ENCODE measurements at regions not wholly inside any gene's neighbourhood (a gene's known extent, or its start where the extent isn't known, plus 50 kb on each side); places are given as distances from the start of the nearest gene placed in this dataset.

DNA sequence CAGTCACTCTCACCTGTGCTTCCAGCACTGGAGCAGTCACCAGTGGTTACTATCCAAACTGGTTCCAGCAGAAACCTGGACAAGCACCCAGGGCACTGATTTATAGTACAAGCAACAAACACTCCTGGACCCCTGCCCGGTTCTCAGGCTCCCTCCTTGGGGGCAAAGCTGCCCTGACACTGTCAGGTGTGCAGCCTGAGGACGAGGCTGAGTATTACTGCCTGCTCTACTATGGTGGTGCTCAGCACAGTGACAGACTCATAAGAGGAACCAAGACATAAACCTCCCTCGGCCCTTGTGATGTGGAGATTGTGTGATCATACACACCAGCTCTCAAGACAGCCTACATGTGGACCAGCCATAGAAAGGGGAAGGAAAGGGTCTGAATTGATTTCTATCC is 113.3 kb downstream of the ZNF280B start:
- DNase-seq (ENCODE audit: low spot score), result no peak

- no peak for DNase-seq (ENCODE audit: low spot score)
Observed at GRCh38 chr22:22396741-22397291, 111.7 kb downstream of the ZNF280B start.

DNA sequence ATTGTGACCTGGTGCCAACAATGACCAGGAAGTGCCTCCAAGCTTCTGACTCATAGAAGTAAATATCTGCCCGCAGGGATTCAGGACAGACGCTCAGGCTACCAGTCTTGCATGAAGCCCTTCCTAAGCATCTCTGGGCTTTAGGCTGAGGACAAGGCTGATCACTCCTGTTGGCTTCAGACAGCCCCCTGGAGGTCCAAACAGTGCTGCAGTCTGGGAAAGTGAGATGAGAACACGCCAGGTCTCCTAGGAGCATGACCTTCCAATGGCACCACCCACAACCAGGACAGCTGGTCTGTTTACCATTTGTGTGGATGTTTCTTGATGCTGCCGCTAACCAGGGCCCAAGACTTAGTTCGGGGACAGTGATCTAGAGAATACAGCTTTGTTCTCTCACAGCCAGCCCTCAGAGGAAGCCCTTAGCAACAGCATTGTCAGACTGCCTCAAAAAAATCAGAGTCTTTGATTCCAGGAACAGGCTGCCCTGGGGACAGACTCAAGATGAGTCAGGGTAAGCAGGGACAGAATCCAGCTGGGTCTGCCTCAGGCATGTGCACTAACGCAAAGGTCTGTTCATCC is 111.2 kb downstream of the ZNF280B start:
- no peak for DNase-seq (ENCODE audit: low spot score)

- DNase-seq (ENCODE audit: low spot score), result no peak
Observed at GRCh38 chr22:22397875-22398524, 110.5 kb downstream of the ZNF280B start.

DNA sequence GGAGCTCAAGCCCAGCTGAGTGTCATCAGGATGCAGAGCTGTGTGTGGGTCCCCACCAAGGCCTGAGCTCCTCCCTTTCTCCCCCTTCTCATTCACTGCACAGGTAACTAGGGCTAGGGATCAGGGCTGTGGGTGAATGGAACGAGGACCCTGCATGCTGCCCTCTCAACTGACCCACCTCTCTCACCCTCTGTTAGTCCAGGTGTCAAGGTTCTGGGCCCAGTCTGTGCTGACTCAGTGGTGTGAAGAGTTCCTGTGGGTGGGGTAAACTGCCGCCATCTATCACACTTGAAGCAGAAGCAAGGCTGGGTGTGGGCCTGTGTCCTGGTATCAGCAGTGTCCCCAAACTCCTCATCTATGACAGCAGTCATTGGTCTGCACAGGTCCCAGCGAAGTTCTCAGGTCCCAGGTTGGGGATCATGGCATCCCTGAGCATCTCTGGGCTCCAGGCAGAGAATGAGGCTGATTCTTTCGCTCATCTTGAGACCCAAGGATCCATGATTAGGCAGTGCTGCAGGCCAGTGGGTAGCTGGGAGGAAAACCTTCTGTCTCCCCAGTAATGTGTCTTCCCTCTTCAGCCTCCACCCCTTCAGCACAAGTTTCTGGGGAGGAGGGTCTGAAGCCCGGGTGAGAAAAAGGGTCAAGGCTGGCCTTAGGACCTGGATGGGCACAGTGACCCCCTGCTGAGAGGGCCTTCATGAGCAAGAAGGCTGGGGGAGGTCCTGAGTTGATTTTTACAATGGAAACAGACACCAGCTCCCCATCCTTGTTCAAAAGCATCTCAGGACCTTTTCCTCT is 109.8 kb downstream of the ZNF280B start:
- no peak for DNase-seq (ENCODE audit: low spot score)

GRCh38 chr22:22400099-22400498 is 108.4 kb downstream of the ZNF280B start:
- no peak for DNase-seq (ENCODE audit: low spot score)

DNA sequence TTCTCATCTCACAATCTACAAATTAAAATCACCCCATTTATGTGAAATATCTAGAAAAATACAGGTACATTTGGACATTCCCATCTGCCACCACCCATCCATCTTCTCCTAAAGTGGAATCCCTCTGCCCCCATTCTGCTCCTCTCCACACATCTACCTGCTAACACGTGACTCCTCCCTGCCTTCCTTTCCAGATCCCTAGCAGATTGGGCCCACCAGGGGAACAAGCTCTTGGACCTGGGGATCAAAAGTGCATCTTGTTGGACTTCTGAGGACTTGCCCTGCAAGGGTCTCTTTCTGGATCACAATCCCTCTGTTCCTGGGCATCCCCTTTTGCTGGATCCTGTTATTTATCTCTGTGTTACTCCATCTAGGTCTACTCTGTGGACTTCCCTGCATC is 107.6 kb downstream of the ZNF280B start:
- DNase-seq (ENCODE audit: low spot score), result no peak

GRCh38 chr22:22401381-22401780 is 107.2 kb downstream of the ZNF280B start:
- DNase-seq (ENCODE audit: low spot score), result no peak

DNA sequence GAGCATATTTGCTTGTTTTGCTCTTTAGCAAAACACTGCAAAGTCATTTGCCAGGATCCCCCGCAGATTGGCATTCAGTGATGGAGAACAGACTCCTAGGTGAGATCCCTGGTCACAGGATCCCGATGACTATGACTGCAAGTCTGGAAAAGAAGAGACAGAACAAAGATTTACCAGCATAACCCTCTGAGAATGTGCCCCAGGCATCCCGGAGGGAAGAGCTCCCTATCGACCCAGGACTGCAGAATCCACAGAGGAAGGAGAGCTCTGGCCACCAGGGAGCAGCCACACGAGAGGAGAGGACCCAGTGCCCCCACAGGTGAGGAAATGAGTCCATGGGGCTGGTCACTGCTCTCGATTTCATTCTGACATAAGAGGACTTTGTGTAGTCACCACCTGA is 105.2 kb downstream of the ZNF280B start:
- DNase-seq (ENCODE audit: low spot score), result no peak

- no peak for DNase-seq (ENCODE audit: low spot score)
Observed at GRCh38 chr22:22403771-22404170, 104.8 kb downstream of the ZNF280B start.

- no peak for DNase-seq (ENCODE audit: low spot score)
Observed at GRCh38 chr22:22404598-22405284, 103.8 kb downstream of the ZNF280B start.

DNA sequence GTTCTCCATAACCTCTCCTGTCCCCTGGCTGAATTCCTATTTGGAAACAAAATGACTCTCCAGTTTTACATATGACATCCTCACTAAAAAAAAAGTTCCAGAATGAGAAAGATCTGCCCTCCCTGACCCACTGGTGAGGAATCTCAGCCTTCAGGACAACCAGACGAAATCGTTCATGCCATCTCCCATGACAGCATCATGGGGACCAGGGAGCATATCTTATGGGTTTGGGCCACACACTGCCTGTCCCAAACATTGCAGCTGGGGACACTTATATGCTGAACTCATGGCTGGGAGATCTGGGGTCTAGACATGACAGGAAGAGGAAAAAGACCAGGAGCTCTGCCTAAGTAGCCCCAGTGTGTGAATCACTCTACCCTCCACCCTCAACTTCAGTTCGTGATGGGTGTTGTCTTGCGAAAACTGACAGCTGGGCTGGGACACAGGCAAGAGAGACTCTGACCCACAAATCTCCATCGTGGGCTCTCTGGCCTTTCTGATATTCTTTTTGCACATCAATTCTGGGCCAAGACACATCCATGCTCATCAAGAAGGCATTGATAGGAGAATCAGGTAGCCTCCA is 102.0 kb downstream of the ZNF280B start:
- no peak for DNase-seq (ENCODE audit: low spot score)

DNA sequence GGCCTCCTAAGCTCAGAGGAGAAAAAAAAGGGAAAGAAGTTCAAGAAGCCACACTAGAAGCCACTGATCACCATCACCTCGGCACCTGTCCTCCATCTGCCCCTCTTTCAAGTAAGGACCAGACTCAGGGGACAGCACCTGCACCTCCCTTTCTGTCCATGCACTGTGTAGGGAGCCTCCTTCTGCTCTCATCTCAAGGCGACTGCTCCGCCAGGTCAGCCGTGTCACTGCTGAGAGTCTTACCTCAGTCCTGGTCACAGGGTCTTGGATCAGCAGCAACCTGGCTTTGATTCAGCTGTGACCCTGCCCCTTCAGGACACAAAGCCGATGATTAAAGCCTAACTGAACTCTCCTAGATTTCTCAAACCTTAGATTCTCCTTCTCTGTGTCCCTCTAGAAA is 101.5 kb downstream of the ZNF280B start:
- DNase-seq (ENCODE audit: low spot score), result no peak

- DNase-seq (ENCODE audit: low spot score), result no peak
Observed at GRCh38 chr22:22408269-22408668, 100.3 kb downstream of the ZNF280B start.

DNA sequence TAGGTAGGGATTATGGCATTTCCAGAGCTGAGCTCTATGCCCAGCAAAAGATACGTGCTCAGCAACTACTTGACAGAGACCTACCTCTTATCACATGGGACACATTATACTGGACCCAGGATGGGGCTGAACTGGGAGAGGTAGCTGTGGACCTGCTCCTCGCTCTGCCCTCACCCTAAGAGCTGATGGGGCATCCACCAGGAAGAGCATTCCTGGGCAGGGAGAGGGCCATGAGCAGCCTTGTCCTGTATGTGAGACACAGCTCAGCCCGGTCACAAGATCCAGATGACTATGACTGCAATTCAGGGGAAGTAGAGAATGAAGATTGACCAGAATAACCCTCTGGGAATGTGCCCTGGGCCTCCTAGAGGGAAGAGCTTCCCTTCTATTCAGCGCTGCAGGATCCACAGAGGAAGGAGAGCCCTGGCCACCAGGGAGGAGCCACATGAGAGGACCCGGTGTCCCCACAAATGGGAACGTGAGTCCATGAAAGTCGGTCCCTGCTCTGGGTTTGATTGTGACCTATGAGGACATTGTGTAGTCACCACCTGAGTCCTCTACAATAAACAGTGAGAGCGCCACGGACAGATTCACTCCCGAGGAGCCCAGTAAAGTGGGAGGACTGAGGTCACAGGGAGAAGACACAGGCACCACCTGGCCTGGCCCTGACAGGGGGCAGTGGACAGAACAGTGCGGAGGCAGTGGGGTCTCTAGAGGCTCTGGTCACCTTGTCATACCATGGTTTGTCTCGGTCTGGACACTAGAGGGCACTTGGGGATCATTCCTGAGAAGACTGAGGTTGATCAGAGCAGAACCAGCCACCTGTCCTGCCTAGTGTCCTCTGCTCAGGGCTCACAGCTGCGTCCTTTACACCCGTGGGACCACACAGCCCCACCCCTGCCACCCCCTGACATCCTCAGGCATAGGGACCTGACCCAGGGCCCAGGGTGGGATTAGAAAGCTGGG is 99.5 kb downstream of the ZNF280B start:
- no peak for DNase-seq (ENCODE audit: low spot score)

- no peak for DNase-seq (ENCODE audit: low spot score)
Observed at GRCh38 chr22:22410121-22410520, 98.4 kb downstream of the ZNF280B start.

- DNase-seq (ENCODE audit: low spot score), result no peak
Observed at GRCh38 chr22:22410677-22411076, 97.9 kb downstream of the ZNF280B start.

DNA sequence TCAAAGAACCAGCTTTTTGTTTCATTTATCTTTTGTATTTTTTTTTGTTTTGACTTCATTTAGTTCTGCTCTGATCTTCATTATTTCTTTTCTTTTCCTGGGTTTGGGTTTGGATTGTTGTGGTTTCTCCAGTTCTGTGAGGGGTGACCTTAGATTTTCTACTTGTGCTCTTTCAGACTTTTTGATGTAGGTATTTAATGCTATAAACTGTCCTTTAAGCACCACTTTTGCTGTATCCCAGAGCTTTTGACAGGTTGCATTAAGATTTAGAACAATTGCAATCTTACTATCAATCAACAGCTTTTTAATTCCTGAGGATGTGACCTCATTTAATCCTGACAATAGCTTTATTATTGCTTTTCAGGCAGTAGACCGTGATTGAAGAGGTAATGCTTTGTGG is 94.3 kb downstream of the ZNF280B start:
- no peak for DNase-seq (ENCODE audit: low spot score)

GRCh38 chr22:22417495-22418162 is 90.9 kb downstream of the ZNF280B start:
- no peak for DNase-seq (ENCODE audit: low spot score)

GRCh38 chr22:22418163-22418549 is 90.4 kb downstream of the ZNF280B start:
- DNase-seq (ENCODE audit: low spot score), result no peak

All from left forelimb (tissue), 1 donor.